Dedifferentiated amniotic fluid mesenchymal stem cell (primary cell): ENCODE measurements at regions not wholly inside any gene's neighbourhood (a gene's known extent, or its start where the extent isn't known, plus 50 kb on each side); places are given as distances from the start of the nearest gene placed in this dataset.

ENCODE experiments used
- DNase-seq: peaks from one replicate; pipeline ENCODE4 v3.0.0-alpha.2; 2016; ENCODE audit errors: extremely low spot score

DNA sequence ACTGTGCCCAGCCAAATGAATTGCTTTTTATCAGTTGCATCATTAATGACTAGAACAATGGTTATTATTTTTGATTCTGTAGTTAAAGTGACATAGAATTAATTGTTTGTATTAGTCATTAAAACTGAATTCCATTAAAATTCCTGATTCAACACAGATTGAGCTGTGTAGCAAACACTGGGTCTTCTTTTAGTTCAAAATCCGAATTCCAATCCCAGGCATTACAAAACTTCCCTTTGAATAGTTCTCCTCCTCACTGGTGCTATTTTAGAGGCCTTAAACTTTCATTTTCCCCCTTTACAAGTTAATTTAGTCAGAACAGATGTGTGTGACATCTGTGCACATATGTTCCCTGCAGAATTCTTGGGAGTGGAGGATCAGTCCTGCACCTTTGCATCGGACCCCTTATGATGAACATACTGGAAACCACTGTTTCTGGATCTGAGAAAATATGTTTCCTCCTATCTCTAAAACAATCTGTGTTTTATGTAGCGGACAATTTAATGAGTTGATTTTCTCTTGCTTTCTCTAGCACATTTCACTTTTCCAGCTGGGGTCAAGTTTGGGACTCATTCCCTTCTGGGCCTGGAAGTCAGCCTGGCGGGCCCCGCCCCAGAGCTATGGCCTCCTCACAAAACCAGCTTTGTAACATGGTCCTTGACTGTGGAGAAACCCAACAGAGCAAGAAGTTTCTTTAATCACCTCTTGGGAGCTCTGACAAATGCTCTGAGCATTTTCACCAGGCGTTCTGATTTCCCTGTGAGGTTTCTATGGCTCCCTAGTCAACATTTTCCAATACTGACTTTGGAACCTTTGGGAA, 87.9 kb upstream of the MAMDC2 start:
- no peak for DNase-seq

DNA sequence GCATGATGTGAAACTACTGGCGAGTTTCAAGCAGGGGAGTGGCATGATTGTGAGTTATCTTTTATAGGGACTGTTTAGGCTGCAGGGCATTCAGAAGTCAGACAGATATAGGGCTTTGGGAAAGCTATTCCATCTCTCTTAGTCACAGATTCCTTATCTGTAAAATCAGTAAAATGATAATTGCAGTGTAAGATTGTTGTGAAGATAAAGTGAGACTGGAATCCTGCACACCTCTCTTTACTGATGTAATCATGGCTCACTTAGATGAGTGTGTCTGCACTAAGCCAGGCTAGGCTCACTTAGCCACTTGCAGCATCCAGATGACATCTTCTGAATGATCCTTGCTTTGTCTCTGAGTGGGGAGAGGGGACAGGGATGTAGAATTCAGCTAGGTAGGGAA, 81.8 kb upstream of the MAMDC2 start:
- no peak for DNase-seq

DNA sequence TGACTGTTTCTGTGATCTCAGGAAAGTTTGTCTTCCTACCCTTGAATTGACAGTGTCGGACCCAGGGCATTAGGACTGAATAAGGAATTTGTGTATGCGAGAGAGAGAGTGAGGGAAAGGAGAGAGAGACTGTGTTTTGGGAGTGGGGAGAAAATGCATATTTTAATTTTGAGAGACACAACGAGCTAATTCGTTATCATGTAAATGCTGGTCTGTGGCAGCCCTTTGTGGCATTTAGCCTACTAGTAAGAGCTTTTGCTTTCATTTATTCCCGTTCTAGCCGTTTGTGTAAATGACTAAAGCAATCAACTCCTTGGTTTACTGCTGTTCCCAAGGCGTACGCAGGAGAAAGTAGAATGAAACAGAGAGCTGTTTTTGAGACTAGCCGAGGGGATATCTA, 79.8 kb upstream of the MAMDC2 start:
- no peak for DNase-seq

DNA sequence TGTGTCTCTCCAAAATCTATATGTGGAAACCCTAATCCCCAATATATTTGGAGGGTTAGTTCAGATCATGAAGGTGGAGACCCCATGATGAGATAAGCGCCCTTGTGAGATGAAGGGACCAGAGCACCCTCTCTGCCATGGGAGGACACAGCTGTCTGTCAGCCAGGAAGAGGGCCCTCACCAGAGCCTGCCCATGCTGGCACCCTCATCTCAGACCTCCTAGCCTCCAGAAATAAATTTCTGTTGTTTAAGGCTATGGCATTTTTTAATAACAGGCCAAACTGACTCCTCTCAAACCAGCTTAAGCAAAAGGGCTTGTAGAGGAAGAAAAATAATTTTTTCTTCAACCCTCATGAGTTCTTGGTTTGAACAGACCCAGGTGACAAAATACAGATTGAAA, 79.2 kb upstream of the MAMDC2 start:
- DNase-seq, result no peak

DNA sequence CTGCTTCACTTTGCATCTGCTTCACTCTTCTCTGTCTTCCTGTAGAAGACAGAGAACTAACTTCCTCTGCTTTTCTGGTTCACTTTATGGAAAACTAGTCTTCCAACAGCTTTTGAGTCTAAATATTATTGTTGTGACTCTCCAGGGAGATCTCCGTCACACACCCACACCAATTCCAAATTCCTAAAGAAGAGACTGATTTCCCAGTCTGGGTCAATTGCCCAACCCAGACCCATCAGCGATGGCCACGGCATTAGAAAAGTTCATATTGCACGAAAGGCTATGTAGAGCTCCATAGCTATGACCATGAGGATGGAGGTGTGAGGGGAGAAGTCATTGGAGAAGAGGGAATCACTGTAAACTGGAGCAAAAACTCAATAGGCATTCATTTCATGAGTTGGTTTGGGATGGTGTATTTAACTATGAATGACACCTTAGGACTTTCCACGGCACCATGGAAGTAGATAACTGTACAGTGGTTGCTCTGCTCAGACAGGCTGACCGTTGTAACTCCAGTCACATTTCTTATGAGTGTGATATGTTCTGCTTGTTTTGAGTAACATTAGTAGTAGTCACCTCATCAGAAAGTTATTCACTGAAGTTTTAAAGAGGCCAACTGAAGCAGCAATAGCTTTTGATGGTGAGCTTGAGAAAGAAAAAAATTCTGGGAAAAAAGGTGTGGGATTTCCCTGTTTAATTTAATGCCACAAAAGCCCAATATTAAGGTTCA, 78.1 kb upstream of the MAMDC2 start:
- no peak for DNase-seq

DNA sequence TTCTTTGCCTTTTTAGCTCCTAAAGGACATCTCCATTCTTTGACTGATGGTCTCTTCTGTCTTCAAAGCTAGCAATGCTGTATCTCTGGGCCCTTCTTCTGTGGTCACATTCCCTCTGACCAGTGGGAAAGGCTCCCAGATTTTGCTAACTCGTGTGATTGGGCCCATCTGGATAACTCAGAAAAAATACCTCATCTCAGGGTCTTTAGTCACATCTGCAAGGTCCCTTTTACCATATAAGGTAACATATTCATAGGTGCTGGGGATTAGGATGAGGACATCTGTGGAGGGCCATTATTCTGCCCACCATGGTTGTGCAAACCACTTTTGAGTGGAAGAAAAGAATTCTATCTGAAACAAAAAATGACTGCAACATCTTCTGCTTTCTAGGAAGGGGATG, 76.3 kb upstream of the MAMDC2 start:
- DNase-seq, result no peak

DNA sequence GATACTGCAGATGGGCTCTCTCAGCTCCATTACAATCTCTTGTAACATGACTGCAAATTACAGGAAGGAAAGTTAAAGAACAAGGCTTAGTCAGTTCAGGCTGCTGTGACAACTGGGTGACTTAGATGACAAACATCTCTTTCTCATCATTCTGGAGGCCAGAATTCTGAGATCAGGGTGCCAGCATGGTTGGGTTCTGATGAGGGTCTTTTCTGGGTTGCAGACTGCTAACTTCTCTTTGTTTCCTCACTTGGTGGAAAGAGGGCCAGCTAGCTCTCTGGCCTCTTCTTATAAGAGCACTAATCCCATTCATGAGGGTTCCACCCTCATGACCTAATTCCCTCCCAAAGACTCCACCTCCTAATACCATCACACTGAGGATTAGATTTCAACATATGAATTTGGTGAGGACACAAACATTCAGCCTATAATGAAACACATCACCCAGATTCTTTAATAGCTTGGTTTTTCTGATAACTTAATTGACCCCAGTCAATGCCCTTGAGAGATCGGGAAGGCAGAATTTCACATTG, 73.6 kb upstream of the MAMDC2 start:
- DNase-seq, result no peak

DNA sequence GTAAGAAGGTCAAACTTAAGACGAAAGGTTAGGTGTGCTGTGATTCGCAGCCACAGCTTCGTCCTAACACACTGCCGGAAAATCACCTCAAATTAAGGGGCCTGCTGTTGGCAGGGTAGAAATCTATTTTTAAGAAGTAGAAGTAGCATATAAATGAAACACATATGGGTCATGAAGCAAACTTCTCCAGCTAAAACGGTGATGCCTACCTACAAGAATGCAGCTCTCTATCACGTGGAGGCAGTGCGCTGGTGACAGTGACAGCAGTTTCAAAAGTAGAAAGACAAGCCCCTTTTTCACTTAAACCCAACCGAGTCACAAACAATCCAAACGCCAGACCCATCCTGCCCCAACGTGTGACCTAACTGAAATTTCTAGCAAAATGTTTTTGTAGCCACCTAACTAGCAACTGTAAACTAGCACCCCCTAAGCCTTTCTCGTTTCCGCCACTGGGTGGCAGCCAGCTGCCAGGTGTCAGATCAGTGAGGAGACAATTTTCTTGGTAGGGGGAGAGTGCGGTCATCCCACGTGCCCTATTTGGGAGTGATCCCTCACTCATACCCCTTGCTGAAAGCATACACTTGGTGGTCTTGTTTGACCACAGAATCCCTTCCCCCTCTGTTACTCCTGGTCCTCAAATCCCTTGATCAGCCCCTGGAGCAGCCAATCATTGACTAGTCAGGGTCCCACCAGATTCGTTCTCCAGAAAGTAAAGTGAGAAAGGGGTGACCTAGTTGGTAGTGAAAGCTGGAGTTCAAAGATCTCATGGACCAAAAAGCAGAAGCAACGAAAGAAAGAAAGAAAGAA, 71.8 kb upstream of the MAMDC2 start:
- peak; percentile 62 for DNase-seq

DNA sequence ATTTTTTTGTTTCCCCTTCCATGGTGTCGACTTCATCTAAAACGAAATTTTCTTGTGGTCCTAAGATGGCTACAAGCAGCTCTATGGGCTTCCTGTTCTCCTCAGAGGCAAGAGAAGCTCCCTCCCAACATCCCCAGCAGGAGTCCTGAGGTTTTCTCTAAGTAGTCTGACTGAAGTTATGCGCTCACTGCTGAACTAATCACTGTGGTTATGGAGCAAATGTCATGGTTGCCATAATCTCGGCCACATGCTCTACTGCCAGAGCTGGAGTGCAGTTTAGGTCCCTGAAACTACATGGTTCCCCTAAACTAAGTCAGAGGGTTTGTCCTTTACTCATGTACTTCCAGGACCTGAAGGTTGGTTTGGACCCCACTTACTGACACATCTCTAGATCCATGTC, 68.0 kb upstream of the MAMDC2 start:
- no peak for DNase-seq

DNA sequence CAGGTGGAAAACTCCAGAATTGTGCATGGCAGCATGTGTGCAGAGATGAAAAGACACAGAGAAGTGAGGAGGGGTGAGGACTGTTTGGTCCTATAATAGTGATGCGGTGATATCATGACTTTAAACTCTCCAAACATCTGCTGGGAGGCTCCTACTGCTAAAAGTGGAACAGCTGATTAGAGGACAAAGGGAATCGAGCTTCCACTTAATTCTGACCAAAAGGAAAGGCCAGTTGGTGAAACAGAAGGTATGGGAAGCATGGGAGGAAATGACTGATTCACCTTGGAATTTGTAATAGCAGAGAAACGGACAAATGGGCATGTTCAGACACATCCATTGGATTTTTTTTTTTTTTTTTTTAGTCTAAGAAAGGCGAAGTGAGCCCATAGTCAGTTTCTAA, 67.5 kb upstream of the MAMDC2 start:
- peak; percentile 47 for DNase-seq

DNA sequence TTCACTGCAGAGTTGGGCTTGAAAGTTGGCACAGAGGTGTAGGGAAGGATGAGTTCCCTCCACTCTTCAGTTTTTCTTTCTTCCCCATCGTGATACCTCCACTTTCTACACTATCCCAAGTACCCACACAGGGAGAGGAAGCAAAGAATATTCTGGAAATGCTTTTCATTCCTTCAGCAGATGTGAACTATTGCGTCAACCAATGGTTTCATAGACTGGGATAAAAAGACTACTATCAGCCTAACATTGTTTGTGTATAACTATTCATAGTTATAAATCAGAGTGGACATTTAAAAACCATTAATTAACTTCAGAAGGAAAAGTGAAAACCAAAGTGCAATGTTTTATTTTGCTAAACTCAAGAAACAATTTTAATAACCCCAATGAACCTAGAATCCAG, 63.6 kb upstream of the MAMDC2 start:
- DNase-seq, result no peak

DNA sequence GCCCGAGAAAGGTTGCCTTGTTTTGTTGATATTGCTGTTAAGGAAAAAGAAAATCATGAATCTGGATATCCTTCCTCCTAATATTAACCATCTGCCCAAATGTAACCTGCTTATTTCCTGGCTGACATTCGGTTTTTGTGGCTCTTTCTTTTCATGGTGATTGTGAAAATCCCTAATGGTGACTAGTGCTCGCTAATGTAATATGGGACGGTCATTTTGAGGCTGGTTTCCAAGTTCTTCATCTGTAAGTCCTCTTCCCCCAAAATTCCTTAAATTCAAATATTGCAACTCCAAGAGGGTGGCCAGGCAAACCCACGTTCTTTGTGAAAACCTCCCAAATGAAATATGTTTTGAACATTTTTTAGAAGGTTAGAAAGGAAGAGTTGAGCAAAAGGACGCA, 63.1 kb upstream of the MAMDC2 start:
- DNase-seq, result no peak

DNA sequence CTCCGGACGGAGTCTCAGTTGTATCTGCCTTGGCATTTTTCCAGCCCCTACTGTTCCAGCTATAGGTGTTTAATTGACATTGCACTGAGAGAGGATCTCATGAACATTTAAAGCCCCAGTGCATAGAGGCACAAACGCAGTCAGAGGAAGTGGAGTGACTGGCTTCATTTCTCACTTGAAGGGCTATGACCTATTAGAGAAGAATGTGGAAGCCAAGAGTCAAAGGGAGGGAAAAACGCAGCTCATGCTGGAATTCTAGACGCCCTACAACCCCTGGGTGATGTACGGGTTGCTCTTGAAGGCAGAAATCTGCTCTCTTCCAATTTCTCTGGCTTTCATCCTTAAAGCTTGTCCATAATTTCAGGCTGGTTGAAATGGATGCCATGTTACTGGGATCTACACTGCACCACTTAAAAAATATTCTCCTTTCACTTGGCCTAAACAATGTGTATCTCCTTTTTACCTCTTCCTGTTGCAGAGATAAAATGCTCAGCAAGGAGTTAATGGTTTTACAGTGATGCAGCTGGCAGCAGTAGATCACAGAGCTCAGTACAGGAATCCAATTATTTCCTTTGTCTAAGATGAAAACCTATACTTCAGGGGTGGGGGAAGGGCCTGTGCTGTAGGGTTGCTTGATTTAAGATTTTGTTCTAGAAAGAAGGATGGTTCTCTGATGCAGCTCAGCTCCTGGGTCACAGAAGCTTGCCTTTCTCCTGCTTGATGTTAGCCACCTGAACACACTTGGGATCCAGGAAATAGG, 61.8 kb upstream of the MAMDC2 start:
- no peak for DNase-seq

DNA sequence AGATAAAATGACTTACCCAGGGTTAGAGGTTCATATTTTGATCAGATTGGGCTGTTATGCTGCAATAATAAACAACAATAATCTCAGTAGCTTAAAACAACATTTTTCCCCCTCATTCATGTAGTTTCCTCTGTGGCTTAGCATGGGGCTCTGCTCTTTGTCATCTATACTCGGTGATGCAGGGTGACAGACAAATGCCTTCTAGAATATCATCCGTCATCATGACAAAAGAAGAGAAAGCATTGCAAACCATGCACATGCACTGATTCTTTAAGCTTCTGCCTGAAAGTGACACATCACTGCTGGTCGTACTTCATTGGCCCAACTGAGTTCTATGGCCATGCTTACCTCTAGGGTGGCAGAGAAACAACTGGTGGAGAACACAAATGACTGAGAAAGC, 58.8 kb upstream of the MAMDC2 start:
- no peak for DNase-seq

DNA sequence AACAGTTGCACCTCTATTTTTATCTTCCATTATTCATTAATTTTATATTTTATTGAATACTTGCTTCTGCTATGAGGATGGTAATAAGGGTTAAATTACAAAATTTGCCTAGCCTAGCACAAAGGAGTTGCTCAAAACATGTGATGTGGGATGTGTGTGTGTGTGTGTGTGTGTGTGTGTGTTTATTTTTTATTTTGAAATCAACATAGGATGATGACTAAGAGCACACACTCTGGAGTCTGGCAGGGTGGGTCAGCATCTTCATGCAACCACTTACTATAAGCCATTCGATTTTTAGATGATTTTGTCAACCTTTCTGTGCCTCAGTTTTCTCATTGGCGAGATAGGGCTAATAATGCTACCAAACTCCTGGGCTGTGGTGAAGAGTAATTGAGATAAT, 57.7 kb upstream of the MAMDC2 start:
- DNase-seq, result no peak

DNA sequence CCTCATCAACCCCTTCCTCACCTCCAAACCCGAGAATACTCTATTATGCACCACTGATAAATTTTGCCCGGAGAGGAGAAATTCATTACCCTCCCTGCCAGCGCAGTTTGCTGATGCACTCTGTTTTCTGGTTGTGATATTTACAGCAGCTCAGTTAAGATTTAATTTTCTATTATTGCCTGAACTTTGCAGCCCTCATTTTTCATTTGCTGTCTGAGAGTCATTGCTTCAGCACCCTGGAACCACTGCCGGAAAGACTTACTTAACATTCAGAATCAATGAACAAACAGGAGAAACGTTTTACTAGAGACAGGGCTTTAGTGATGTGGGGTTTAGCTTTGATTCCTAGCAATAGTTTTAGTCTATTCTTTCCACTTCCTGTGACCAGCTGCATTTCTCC, 56.7 kb upstream of the MAMDC2 start:
- no peak for DNase-seq

DNA sequence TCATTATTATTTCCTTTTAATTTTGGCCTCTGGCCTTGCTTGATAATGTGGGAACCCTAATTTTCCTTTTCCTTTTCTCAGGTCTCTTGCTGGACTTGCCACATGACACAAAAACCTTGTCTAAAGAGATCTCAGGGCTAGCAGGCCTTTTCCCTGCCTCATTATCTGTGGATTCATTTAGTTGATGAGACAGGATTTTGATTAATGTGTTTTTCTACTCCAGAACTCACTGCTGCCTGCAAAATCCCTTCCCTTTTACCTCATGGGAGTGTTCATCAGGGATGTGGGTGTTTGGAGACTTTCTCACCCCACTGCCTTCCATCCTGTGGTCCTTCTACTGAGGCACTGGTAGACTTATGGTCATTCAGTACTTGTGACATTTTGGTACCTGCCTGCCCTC, 56.2 kb upstream of the MAMDC2 start:
- no peak for DNase-seq

DNA sequence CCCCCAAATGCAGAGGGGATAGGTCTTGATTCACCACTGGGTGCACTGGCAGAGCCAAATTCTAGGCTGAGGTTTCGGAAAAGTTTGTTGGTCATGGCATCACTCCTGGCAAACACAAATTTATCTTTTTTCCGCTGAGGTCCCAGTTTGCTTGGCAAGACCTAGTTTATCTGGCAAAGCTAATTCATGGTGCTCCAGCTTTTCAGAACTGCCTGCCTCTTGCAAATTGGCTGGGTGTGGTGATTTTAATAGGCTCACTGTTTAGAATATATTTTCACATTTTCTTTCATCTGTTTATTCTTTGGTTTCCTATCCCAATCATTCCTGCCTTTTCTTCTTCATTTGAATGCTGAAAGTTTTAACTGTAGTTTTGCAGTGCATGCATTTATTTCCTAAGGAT, 50.5 kb upstream of the MAMDC2 start:
- no peak for DNase-seq
